ENCODE measurements at regions not wholly inside any gene's neighbourhood (a gene's known extent, or its start where the extent isn't known, plus 50 kb on each side); places are given as distances from the start of the nearest gene placed in this dataset.
A peak's percentile ranks its signal among the peaks of the same experiment; 100 is the strongest.

- CTCF ChIA-PET = interaction anchor here (0.6 to 1.2 kb wide), 2 partner anchors 13 to 223 kb away, joined by 3 to 4 read pairs; no protein-coding TSS in a partner anchor
- no peaks in the 10 kb centered on the region for H3K9me3 Mint-ChIP-seq (ENCODE audit: low read depth, unreplicated experiment)
- no peaks in the 10 kb centered on the region for H3K4me1 Mint-ChIP-seq (ENCODE audit: low read depth, unreplicated experiment)
- no peak overlapping the region for H3K27ac Mint-ChIP-seq (ENCODE audit: unreplicated experiment)
- no peaks in the 10 kb centered on the region for H3K36me3 Mint-ChIP-seq (ENCODE audit: insufficient read depth, unreplicated experiment)
- DNase-seq = no peak
- no TSS peak for BruUV-seq (replicated peaks)
- intact Hi-C loops (cut with micrococcal nuclease; ENCODE audit: unreplicated experiment) = no loop called here
- H3K4me3 Mint-ChIP-seq (ENCODE audit: low read depth, unreplicated experiment) = no peak overlapping the region
- H3K27me3 Mint-ChIP-seq (ENCODE audit: unreplicated experiment) = peaks cover 82% of the 10 kb centered on the region
- TF ChIP-seq CTCF (IDR thresholded peaks at IDR 0.05; ENCODE audit: unreplicated experiment) = no peak
Observed at GRCh38 chr11:45549257-45549656, 116.2 kb downstream of the CHST1 start.

GRCh38 chr11:45546366-45546765, 119.1 kb downstream of the CHST1 start:
- Mint-ChIP-seq H3K4me3 (ENCODE audit: low read depth, unreplicated experiment) (no peak overlapping the region), H3K27me3 (ENCODE audit: unreplicated experiment) (peaks cover 99% of the 10 kb centered on the region), H3K36me3 (ENCODE audit: insufficient read depth, unreplicated experiment) (no peaks in the 10 kb centered on the region), H3K27ac (ENCODE audit: unreplicated experiment) (no peak overlapping the region), H3K4me1 (ENCODE audit: low read depth, unreplicated experiment) (no peaks in the 10 kb centered on the region), H3K9me3 (ENCODE audit: low read depth, unreplicated experiment) (no peaks in the 10 kb centered on the region)
- CTCF ChIA-PET = interaction anchor here (0.7 kb wide), 1 partner anchor 14 kb away, joined by 3 read pairs; no protein-coding TSS in a partner anchor
- no peak for TF ChIP-seq CTCF (IDR thresholded peaks at IDR 0.05; ENCODE audit: unreplicated experiment)
- intact Hi-C loops (cut with micrococcal nuclease; ENCODE audit: unreplicated experiment) = no loop called here
- no peak for DNase-seq
- no TSS peak for BruUV-seq (replicated peaks)

- no peak overlapping the region for H3K4me3 Mint-ChIP-seq (ENCODE audit: low read depth, unreplicated experiment)
- no peaks in the 10 kb centered on the region for H3K36me3 Mint-ChIP-seq (ENCODE audit: insufficient read depth, unreplicated experiment)
- TF ChIP-seq CTCF (IDR thresholded peaks at IDR 0.05; ENCODE audit: unreplicated experiment) = no peak
- H3K27me3 Mint-ChIP-seq (ENCODE audit: unreplicated experiment) = peaks cover 98% of the 10 kb centered on the region
- intact Hi-C loops (cut with micrococcal nuclease; ENCODE audit: unreplicated experiment) = no loop called here
- H3K9me3 Mint-ChIP-seq (ENCODE audit: low read depth, unreplicated experiment) = no peaks in the 10 kb centered on the region
- H3K27ac Mint-ChIP-seq (ENCODE audit: unreplicated experiment) = no peak overlapping the region
- no TSS peak for BruUV-seq (replicated peaks)
- no peak for DNase-seq
- H3K4me1 Mint-ChIP-seq (ENCODE audit: low read depth, unreplicated experiment) = no peaks in the 10 kb centered on the region
- CTCF ChIA-PET = no interaction called here
Observed at GRCh38 chr11:45544826-45545225, 120.6 kb downstream of the CHST1 start.

- Mint-ChIP-seq H3K9me3 (ENCODE audit: low read depth, unreplicated experiment) (no peaks in the 10 kb centered on the region), H3K27me3 (ENCODE audit: unreplicated experiment) (peaks cover 98% of the 10 kb centered on the region), H3K4me1 (ENCODE audit: low read depth, unreplicated experiment) (no peaks in the 10 kb centered on the region), H3K4me3 (ENCODE audit: low read depth, unreplicated experiment) (no peak overlapping the region), H3K27ac (ENCODE audit: unreplicated experiment) (no peak overlapping the region), H3K36me3 (ENCODE audit: insufficient read depth, unreplicated experiment) (no peaks in the 10 kb centered on the region)
- no TSS peak for BruUV-seq (replicated peaks)
- TF ChIP-seq CTCF (IDR thresholded peaks at IDR 0.05; ENCODE audit: unreplicated experiment) = no peak
- intact Hi-C loops (cut with micrococcal nuclease; ENCODE audit: unreplicated experiment) = no loop called here
- DNase-seq = peak; percentile 7
- CTCF ChIA-PET = no interaction called here
Observed at GRCh38 chr11:45543808-45544422, 121.5 kb downstream of the CHST1 start.

Data from Calu3 (cell line).